GM12878 (cell line): ENCODE measurements at regions not wholly inside any gene's neighbourhood (a gene's known extent, or its start where the extent isn't known, plus 50 kb on each side); places are given as distances from the start of the nearest gene placed in this dataset.

ENCODE experiments used
- ATAC-seq: fragments of 200-7000 bp; cut with Tn5 transposase; 3 replicates; pipeline ENCODE4 v1.9.1; 2020; ENCODE audit warnings: mild to moderate bottlenecking, moderate library complexity
- BruUV-seq: library from RNA; stranded (reverse); fragments of 400-500 nt; replicated peaks from 2 replicates; lab custom pipeline; 2021; lab: Mats Ljungman, UMichigan
- CTCF ChIA-PET: fragments of 300-600 bp; sonication (Branson Sonifier 250); formaldehyde crosslinking; extraction: SDS; loops from one replicate; lab custom pipeline; 2021; ENCODE audit warnings: inconsistent platforms; lab: Yijun Ruan, JAX
- POLR2A ChIA-PET: fragments of 350-600 bp; formaldehyde crosslinking; extraction: SDS; loops from one replicate; lab custom pipeline; 2021; ENCODE audit warnings: inconsistent platforms; lab: Charles Lee
- RAD21 ChIA-PET: fragments of 300-600 bp; sonication (Branson Sonifier 250); formaldehyde crosslinking; loops from one replicate; lab custom pipeline; 2023; ENCODE audit warnings: antibody characterized with exemption; ENCODE audit not compliant: unreplicated experiment; lab: Charles Lee
- SMC1A ChIA-PET: fragments of 300-600 bp; sonication (Branson Sonifier 250); formaldehyde crosslinking; loops from one replicate; lab custom pipeline; 2023; ENCODE audit not compliant: unreplicated experiment, uncharacterized antibody; lab: Charles Lee
- DNase-seq: peaks from one replicate; pipeline ENCODE4 v3.0.0-alpha.2; 2011; ENCODE audit warnings: low read depth, low spot score
- FAIRE-seq: peaks from 3 replicates; lab custom pipeline; 2011; peaks lifted over from hg19 to GRCh38; lab: Jason Lieb, UNC
- H2AFZ ChIP-seq: 2 replicates; pipeline ENCODE4 v1.6.0; 2011; ENCODE audit warnings: low read depth, low read length, control low read depth; ENCODE audit not compliant: control insufficient read depth
- H3K27ac ChIP-seq: 2 replicates; pipeline ENCODE4 v1.5.1; 2011; ENCODE audit warnings: control low read depth; ENCODE audit not compliant: control insufficient read depth, insufficient read depth
- H3K27me3 ChIP-seq, 2 experiments: replicated peaks in 1 of 2; 2 replicates each; pipeline versions ENCODE4 v1.6.0 to v1.6.1; 2011; ENCODE audit warnings: low read length in 1 of 2; ENCODE audit not compliant: control insufficient read depth in 2 of 2, insufficient read depth in 2 of 2
- H3K36me3 ChIP-seq, 2 experiments: 2 replicates each; pipeline ENCODE4 v1.5.1; 2011; ENCODE audit warnings: low read length in 1 of 2; ENCODE audit not compliant: control insufficient read depth in 2 of 2, insufficient read depth in 2 of 2
- H3K4me1 ChIP-seq: 2 replicates; pipeline ENCODE4 v1.6.1; 2011; ENCODE audit warnings: mild to moderate bottlenecking, low read length, moderate library complexity, mixed read lengths; ENCODE audit not compliant: control insufficient read depth, insufficient read depth
- H3K4me2 ChIP-seq: 2 replicates; pipeline ENCODE4 v1.6.0; 2011; ENCODE audit warnings: control low read depth; ENCODE audit not compliant: control insufficient read depth, insufficient read depth
- H3K4me3 ChIP-seq: fragments of 200-600 bp; sonication (generic); 2 replicates; pipeline ENCODE4 v1.5.1; 2016
- H3K79me2 ChIP-seq: 2 replicates; pipeline ENCODE4 v1.6.0; 2011; ENCODE audit warnings: low read length; ENCODE audit not compliant: control insufficient read depth, insufficient read depth
- H3K9ac ChIP-seq: 2 replicates; pipeline ENCODE4 v1.8.0; 2011; ENCODE audit warnings: low read length, control low read depth, mixed read lengths; ENCODE audit not compliant: control insufficient read depth, insufficient read depth
- H3K9me3 ChIP-seq: replicated peaks from 3 replicates; pipeline ENCODE4 v1.5.1; 2011; ENCODE audit warnings: mild to moderate bottlenecking, low read length; ENCODE audit not compliant: control insufficient read depth, insufficient read depth
- H4K20me1 ChIP-seq: 2 replicates; pipeline ENCODE4 v1.6.0; 2011; ENCODE audit not compliant: control insufficient read depth, insufficient read depth
- ETV6 ChIP-seq, 2 experiments: fragments of 450-650 bp in 1 of 2; IDR thresholded peaks in 1 of 2; conservative IDR thresholded peaks in 1 of 2; 2 replicates each; pipeline ENCODE4 v1.6.1; 2014; ENCODE audit warnings: antibody characterized with exemption in 1 of 2, borderline replicate concordance in 1 of 2, low read depth in 1 of 2, mild to moderate bottlenecking in 1 of 2, moderate library complexity in 1 of 2
- NFYB ChIP-seq: IDR thresholded peaks from 2 replicates; pipeline ENCODE4 v1.6.1; 2011; ENCODE audit warnings: low read depth, mild to moderate bottlenecking, low read length, improper control_type of control experiment, moderate library complexity; ENCODE audit not compliant: insufficient read depth
- NRF1 ChIP-seq: conservative IDR thresholded peaks from 2 replicates; pipeline ENCODE4 v1.6.1; 2011; ENCODE audit warnings: mild to moderate bottlenecking, low read depth, low read length, improper control_type of control experiment
- POU2F2 ChIP-seq: IDR thresholded peaks from 3 replicates; pipeline ENCODE4 v1.6.1; 2011; ENCODE audit warnings: low read depth, mild to moderate bottlenecking, low read length, borderline replicate concordance
- TAF1 ChIP-seq: IDR thresholded peaks from 2 replicates; pipeline ENCODE4 v1.6.1; 2011; ENCODE audit warnings: mild to moderate bottlenecking, low read depth, low read length, borderline replicate concordance
- ZBED1 ChIP-seq: IDR thresholded peaks from 2 replicates; pipeline ENCODE4 v1.6.1; 2016; ENCODE audit warnings: borderline replicate concordance
- WGBS: methylation state at CpG from one replicate; pipeline ENCODE4 v1.1.6; 2016; ENCODE audit warnings: low lambda C conversion rate; ENCODE audit not compliant: insufficient replicate concordance, insufficient coverage; ENCODE audit errors: missing lambda C conversion rate; 5-methylcytosine and 5-hydroxymethylcytosine counted together
- in situ Hi-C: fragments of 300-500 bp; cut with MboI; formaldehyde crosslinking; loops from 9 replicates; pipeline ENCODE4 v1.14.3; 2018; ENCODE audit warnings: mixed read lengths
- intact Hi-C: fragments of 100-400 bp; cut with micrococcal nuclease; formaldehyde crosslinking; loops from one replicate; pipeline ENCODE4 v1.14.2; 2022; ENCODE audit not compliant: unreplicated experiment
- TF ChIP-seq, protein P1 (sequence below): fragments of 450-650 bp; conservative IDR thresholded peaks from 2 replicates; pipeline ENCODE4 v1.6.1; 2017; ENCODE audit warnings: mild to moderate bottlenecking, moderate library complexity
- TF ChIP-seq, protein P2 (sequence below): IDR thresholded peaks from 2 replicates; pipeline ENCODE4 v1.6.1; 2012; ENCODE audit warnings: low read length, inconsistent platforms

DNA sequence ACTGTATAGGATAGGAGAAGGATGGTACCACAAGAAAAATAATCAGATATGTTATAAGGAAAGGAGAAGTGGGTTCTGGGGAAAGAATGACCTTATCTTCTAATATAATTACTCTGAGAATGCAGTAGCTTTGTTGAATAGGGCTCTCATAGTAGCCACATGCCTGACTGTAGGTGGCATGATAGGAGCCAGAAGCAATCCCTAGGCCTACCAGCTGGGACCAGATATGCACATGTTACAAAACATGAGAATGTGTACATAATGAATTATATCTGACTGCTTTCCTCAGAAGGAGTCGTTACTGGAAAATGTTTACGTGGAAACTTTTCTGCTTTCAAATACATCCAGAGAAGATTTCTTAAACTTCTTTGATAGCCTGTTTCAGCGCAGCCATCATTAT, 53.2 kb upstream of the FAM3C start:
- Histone ChIP-seq H3K9me3 (no peaks in the 10 kb centered on the region), H4K20me1 (no peaks in the 10 kb centered on the region), H3K4me2 (no peak overlapping the region), H3K79me2 (no peaks in the 10 kb centered on the region), H3K4me3 (no peak overlapping the region), H2AFZ (no peak overlapping the region), H3K4me1 (no peaks in the 10 kb centered on the region), H3K36me3 (no peaks in the 10 kb centered on the region), H3K27me3 (no peaks in the 10 kb centered on the region), H3K27ac (no peak overlapping the region), H3K9ac (no peak overlapping the region)
- ChIA-PET SMC1A (interaction anchor here (0.6 to 2.6 kb wide), 8 partner anchors 9 to 282 kb away, joined by 3 to 21 read pairs (median 4); no protein-coding TSS in a partner anchor), CTCF (interaction anchor here (0.7 to 1.5 kb wide), 4 partner anchors 9 to 98 kb away, joined by 3 to 4 read pairs (median 4); no protein-coding TSS in a partner anchor), RAD21 (interaction anchor here (1.1 to 1.4 kb wide), 2 partner anchors 81 to 87 kb away, joined by 3 to 4 read pairs; no protein-coding TSS in a partner anchor), POLR2A (interaction anchor here (1.0 to 2.5 kb wide), 3 partner anchors 8 to 70 kb away, joined by 4 to 10 read pairs (median 4); no protein-coding TSS in a partner anchor)
- ATAC-seq (peak; percentile 35; the same call in 1 of the 3 replicates), DNase-seq (no peak), FAIRE-seq (no peak)
- intact Hi-C loops (no loop called here), in situ Hi-C loops (no loop called here)
- WGBS, result 73% methylated on average over 3 of the region's 3 CpGs
- BruUV-seq, result no TSS peak
- TF ChIP-seq TAF1 (no peak), ETV6 (conservative IDR thresholded peaks at IDR 0.05 in 1 of 2, IDR thresholded peaks at IDR 0.05 in 1 of 2; ENCODE audit: borderline replicate concordance in 1 of 2, low read depth in 1 of 2) (no peak), POU2F2 (no peak), ZBED1 (no peak), NFYB (no peak), NRF1 (no peak)
- TF ChIP-seq, protein P1, sequence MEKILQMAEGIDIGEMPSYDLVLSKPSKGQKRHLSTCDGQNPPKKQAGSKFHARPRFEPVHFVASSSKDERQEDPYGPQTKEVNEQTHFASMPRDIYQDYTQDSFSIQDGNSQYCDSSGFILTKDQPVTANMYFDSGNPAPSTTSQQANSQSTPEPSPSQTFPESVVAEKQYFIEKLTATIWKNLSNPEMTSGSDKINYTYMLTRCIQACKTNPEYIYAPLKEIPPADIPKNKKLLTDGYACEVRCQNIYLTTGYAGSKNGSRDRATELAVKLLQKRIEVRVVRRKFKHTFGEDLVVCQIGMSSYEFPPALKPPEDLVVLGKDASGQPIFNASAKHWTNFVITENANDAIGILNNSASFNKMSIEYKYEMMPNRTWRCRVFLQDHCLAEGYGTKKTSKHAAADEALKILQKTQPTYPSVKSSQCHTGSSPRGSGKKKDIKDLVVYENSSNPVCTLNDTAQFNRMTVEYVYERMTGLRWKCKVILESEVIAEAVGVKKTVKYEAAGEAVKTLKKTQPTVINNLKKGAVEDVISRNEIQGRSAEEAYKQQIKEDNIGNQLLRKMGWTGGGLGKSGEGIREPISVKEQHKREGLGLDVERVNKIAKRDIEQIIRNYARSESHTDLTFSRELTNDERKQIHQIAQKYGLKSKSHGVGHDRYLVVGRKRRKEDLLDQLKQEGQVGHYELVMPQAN, result no peak
- TF ChIP-seq, protein P2, sequence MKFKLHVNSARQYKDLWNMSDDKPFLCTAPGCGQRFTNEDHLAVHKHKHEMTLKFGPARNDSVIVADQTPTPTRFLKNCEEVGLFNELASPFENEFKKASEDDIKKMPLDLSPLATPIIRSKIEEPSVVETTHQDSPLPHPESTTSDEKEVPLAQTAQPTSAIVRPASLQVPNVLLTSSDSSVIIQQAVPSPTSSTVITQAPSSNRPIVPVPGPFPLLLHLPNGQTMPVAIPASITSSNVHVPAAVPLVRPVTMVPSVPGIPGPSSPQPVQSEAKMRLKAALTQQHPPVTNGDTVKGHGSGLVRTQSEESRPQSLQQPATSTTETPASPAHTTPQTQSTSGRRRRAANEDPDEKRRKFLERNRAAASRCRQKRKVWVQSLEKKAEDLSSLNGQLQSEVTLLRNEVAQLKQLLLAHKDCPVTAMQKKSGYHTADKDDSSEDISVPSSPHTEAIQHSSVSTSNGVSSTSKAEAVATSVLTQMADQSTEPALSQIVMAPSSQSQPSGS, result no peak
